OCI-LY1 (cell line): ENCODE measurements at regions not wholly inside any gene's neighbourhood (a gene's known extent, or its start where the extent isn't known, plus 50 kb on each side); places are given as distances from the start of the nearest gene placed in this dataset.

Source experiments
- H2AFZ ChIP-seq: fragments of 200-600 bp; sonication (generic), shearing (Covaris generic); 2 replicates; pipeline ENCODE4 v1.6.0; 2014; ENCODE audit warnings: antibody characterized with exemption, mild to moderate bottlenecking, low read length
- H3F3A ChIP-seq: fragments of 200-600 bp; sonication (generic), shearing (Covaris generic); 2 replicates; pipeline ENCODE4 v1.6.0; 2014; ENCODE audit warnings: mild to moderate bottlenecking, antibody characterized with exemption, low read length, moderate library complexity; ENCODE audit not compliant: insufficient read depth
- H3K27ac ChIP-seq: fragments of 200-600 bp; sonication (generic); 2 replicates; pipeline ENCODE4 v1.5.1; 2014; ENCODE audit warnings: low read length, mixed run types, mild to moderate bottlenecking, low read depth; ENCODE audit not compliant: poor library complexity, severe bottlenecking
- H3K27me3 ChIP-seq: fragments of 200-600 bp; sonication (generic); 2 replicates; pipeline ENCODE4 v1.6.0; 2014; ENCODE audit warnings: antibody characterized with exemption, mild to moderate bottlenecking, low read length, moderate library complexity; ENCODE audit not compliant: insufficient read depth
- H3K36me3 ChIP-seq: fragments of 200-600 bp; sonication (generic); 2 replicates; pipeline ENCODE4 v1.6.1; 2014; ENCODE audit warnings: mild to moderate bottlenecking, antibody characterized with exemption, low read length, moderate library complexity, mixed read lengths; ENCODE audit not compliant: insufficient read depth
- H3K4me1 ChIP-seq: fragments of 200-600 bp; sonication (generic); 2 replicates; pipeline ENCODE4 v1.5.1; 2014; ENCODE audit warnings: mild to moderate bottlenecking, low read length, moderate library complexity; ENCODE audit not compliant: insufficient read depth, severe bottlenecking
- H3K4me2 ChIP-seq: fragments of 200-600 bp; sonication (generic), shearing (Covaris generic); 2 replicates; pipeline ENCODE4 v1.6.1; 2014; ENCODE audit warnings: low read length
- H3K4me3 ChIP-seq: fragments of 200-600 bp; sonication (generic); 2 replicates; pipeline ENCODE4 v1.5.1; 2014; ENCODE audit warnings: low read length, low read depth, mild to moderate bottlenecking, mixed read lengths; ENCODE audit not compliant: poor library complexity, severe bottlenecking
- H3K79me2 ChIP-seq: fragments of 200-600 bp; shearing (Covaris generic); 2 replicates; pipeline ENCODE4 v1.6.1; 2016; ENCODE audit warnings: mixed run types, low read length, mixed read lengths; ENCODE audit not compliant: insufficient read depth
- H3K9ac ChIP-seq: fragments of 200-600 bp; sonication (generic), shearing (Covaris generic); 2 replicates; pipeline ENCODE4 v1.6.1; 2014; ENCODE audit warnings: mild to moderate bottlenecking, low read length, mixed read lengths
- H3K9me2 ChIP-seq: fragments of 200-600 bp; sonication (generic), shearing (Covaris generic); 2 replicates; pipeline ENCODE4 v1.6.1; 2014; ENCODE audit warnings: low read depth, mild to moderate bottlenecking, low read length, mixed read lengths
- H3K9me3 ChIP-seq: fragments of 200-600 bp; shearing (Covaris generic); 2 replicates; pipeline ENCODE4 v1.6.1; 2014; ENCODE audit warnings: low read length, mixed read lengths
- H4K20me1 ChIP-seq: fragments of 200-600 bp; sonication (generic), shearing (Covaris generic); 2 replicates; pipeline ENCODE4 v1.6.0; 2016; ENCODE audit warnings: mild to moderate bottlenecking, low read length; ENCODE audit not compliant: insufficient read depth
- EZH2 ChIP-seq: fragments of 200-600 bp; sonication (generic), shearing (Covaris generic); IDR thresholded peaks from 2 replicates; pipeline ENCODE4 v1.8.0; 2017; ENCODE audit warnings: borderline replicate concordance, mixed run types, mild to moderate bottlenecking, antibody characterized with exemption, low read length, moderate library complexity, mixed read lengths
- TF ChIP-seq, protein P1 (sequence below): fragments of 200-600 bp; sonication (generic), shearing (Covaris generic); IDR thresholded peaks from 2 replicates; pipeline ENCODE4 v1.5.1; 2017; ENCODE audit warnings: mild to moderate bottlenecking, antibody characterized with exemption, low read length, moderate library complexity, mixed read lengths

- Histone ChIP-seq H3K36me3 (no peaks in the 10 kb centered on the region), H4K20me1 (no peaks in the 10 kb centered on the region), H3F3A (no peaks in the 10 kb centered on the region), H3K4me1 (no peaks in the 10 kb centered on the region), H3K9me3 (no peaks in the 10 kb centered on the region), H3K4me3 (no peak overlapping the region), H3K79me2 (no peaks in the 10 kb centered on the region), H3K27me3 (no peaks in the 10 kb centered on the region), H3K9me2 (no peaks in the 10 kb centered on the region), H2AFZ (no peak overlapping the region), H3K9ac (no peak overlapping the region), H3K4me2 (no peak overlapping the region), H3K27ac (no peak overlapping the region)
- TF ChIP-seq, protein P1, sequence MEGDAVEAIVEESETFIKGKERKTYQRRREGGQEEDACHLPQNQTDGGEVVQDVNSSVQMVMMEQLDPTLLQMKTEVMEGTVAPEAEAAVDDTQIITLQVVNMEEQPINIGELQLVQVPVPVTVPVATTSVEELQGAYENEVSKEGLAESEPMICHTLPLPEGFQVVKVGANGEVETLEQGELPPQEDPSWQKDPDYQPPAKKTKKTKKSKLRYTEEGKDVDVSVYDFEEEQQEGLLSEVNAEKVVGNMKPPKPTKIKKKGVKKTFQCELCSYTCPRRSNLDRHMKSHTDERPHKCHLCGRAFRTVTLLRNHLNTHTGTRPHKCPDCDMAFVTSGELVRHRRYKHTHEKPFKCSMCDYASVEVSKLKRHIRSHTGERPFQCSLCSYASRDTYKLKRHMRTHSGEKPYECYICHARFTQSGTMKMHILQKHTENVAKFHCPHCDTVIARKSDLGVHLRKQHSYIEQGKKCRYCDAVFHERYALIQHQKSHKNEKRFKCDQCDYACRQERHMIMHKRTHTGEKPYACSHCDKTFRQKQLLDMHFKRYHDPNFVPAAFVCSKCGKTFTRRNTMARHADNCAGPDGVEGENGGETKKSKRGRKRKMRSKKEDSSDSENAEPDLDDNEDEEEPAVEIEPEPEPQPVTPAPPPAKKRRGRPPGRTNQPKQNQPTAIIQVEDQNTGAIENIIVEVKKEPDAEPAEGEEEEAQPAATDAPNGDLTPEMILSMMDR = no peak
- no peak for TF ChIP-seq EZH2
Measured at GRCh38 chr13:110015253-110015652, 228.9 kb upstream of the IRS2 start.

- Histone ChIP-seq H3K4me2 (no peak overlapping the region), H4K20me1 (no peaks in the 10 kb centered on the region), H3K4me1 (no peaks in the 10 kb centered on the region)
Measured at GRCh38 chr13:110014719-110015118, 228.3 kb upstream of the IRS2 start.

DNA sequence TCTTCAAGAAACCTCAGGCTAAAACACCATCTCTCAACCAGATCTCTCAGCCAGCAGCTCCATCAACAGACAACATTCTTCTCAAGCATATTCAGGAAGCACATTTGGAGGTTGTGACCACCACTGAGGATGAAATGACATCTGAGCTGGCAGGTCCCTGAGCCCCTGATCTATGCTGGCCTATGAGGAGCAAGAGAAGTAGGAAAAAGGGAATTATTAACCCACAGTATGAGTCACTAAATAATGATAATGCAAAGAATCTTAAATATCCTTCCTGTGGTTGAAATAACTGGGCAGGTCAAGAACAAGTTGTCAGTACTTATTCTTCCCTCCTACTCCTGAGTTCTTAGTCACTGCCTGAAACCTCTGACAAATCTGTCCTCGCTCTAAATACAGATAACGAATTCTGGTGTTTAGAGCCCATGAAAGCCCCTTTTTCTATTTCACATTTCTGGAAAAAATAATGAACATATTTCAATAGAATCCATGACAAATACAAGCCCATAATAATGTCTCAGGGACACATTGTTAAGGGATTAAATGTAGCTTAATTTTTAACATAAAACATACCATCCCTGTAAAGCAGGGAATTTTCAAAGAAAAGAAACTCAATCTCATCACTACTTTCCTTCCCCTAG lies 225.8 kb upstream of the IRS2 start:
- H3K4me1 ChIP-seq = no peaks in the 10 kb centered on the region

More at GRCh38 chr13:110014719-110015118, 228.3 kb upstream of the IRS2 start:
- Histone ChIP-seq H3K9me2 (no peaks in the 10 kb centered on the region), H3K27ac (no peak overlapping the region), H3K36me3 (no peaks in the 10 kb centered on the region), H2AFZ (no peak overlapping the region), H3K27me3 (no peaks in the 10 kb centered on the region), H3K9ac (no peak overlapping the region), H3K4me3 (no peak overlapping the region), H3K79me2 (no peaks in the 10 kb centered on the region), H3K9me3 (no peaks in the 10 kb centered on the region), H3F3A (no peaks in the 10 kb centered on the region)
- TF ChIP-seq, protein P1 = no peak
- TF ChIP-seq EZH2 = no peak

More for the DNA sequence above, 225.8 kb upstream of the IRS2 start:
- no peak overlapping the region for H3K9ac ChIP-seq
- H3K27me3 ChIP-seq = no peaks in the 10 kb centered on the region
- H3K79me2 ChIP-seq = no peaks in the 10 kb centered on the region
- no peak overlapping the region for H3K4me3 ChIP-seq
- no peak overlapping the region for H3K27ac ChIP-seq
- H2AFZ ChIP-seq = no peak overlapping the region
- no peaks in the 10 kb centered on the region for H3F3A ChIP-seq
- H3K9me2 ChIP-seq = no peaks in the 10 kb centered on the region
- TF ChIP-seq, protein P1 = no peak
- TF ChIP-seq EZH2 = no peak
- no peak overlapping the region for H3K4me2 ChIP-seq
- H3K36me3 ChIP-seq = no peaks in the 10 kb centered on the region
- H3K9me3 ChIP-seq = no peaks in the 10 kb centered on the region
- H4K20me1 ChIP-seq = no peaks in the 10 kb centered on the region
